ENCODE measurements at regions not wholly inside any gene's neighbourhood (a gene's known extent, or its start where the extent isn't known, plus 50 kb on each side); places are given as distances from the start of the nearest gene placed in this dataset.

- intact Hi-C loops (cut with DNase I) = no loop called here
- Histone ChIP-seq H3K27me3 (ENCODE audit: control insufficient read depth, insufficient read depth, low read length) (no peaks in the 10 kb centered on the region), H3K4me3 (ENCODE audit: low read length in 3 of 3) (no peak overlapping the region), H3K27ac (ENCODE audit: low read depth in 2 of 2, low read length in 2 of 2) (no peak overlapping the region), H3K9ac (ENCODE audit: low read length in 3 of 3) (no peak overlapping the region), H3K9me3 (ENCODE audit: control insufficient read depth in 2 of 3, insufficient read depth in 1 of 3, low read length in 3 of 3) (no peaks in the 10 kb centered on the region), H3K36me3 (ENCODE audit: control insufficient read depth in 2 of 3, insufficient read depth in 3 of 3, low read length in 3 of 3) (no peaks in the 10 kb centered on the region), H3K4me1 (ENCODE audit: control insufficient read depth in 2 of 3, insufficient read depth in 2 of 3, low read depth in 1 of 3, low read length in 3 of 3) (peaks cover 0 to 5% (median 0%) of the 10 kb centered on the region in 3 donors)
- TF ChIP-seq CTCF (IDR thresholded peaks at IDR 0.05; ENCODE audit: borderline replicate concordance, extremely low read depth, insufficient read depth) = no peak
- FAIRE-seq (no peak), DNase-seq (no peak)
Measured at GRCh38 chr6:44650947-44651346, 263.4 kb downstream of the CDC5L start.

GRCh38 chr6:44651604-44652003 lies 264.1 kb downstream of the CDC5L start:
- no peaks in the 10 kb centered on the region for H3K36me3 ChIP-seq (ENCODE audit: control insufficient read depth in 2 of 3, insufficient read depth in 3 of 3, low read length in 3 of 3)
- TF ChIP-seq CTCF (IDR thresholded peaks at IDR 0.05; ENCODE audit: borderline replicate concordance, extremely low read depth, insufficient read depth) = no peak
- no peak for DNase-seq
- H3K9me3 ChIP-seq (ENCODE audit: control insufficient read depth in 2 of 3, insufficient read depth in 1 of 3, low read length in 3 of 3) = no peaks in the 10 kb centered on the region
- FAIRE-seq = no peak
- H3K27me3 ChIP-seq (ENCODE audit: control insufficient read depth, insufficient read depth, low read length) = no peaks in the 10 kb centered on the region
- H3K4me1 ChIP-seq (ENCODE audit: control insufficient read depth in 2 of 3, insufficient read depth in 2 of 3, low read depth in 1 of 3, low read length in 3 of 3) = peaks cover 0 to 5% (median 0%) of the 10 kb centered on the region in 3 donors
- H3K4me3 ChIP-seq (ENCODE audit: low read length in 3 of 3) = no peak overlapping the region
- H3K9ac ChIP-seq (ENCODE audit: low read length in 3 of 3) = no peak overlapping the region
- no peak overlapping the region for H3K27ac ChIP-seq (ENCODE audit: low read depth in 2 of 2, low read length in 2 of 2)
- intact Hi-C loops (cut with DNase I) = no loop called here

- H3K9ac ChIP-seq (ENCODE audit: low read length in 3 of 3) = no peak overlapping the region
- no peak for TF ChIP-seq CTCF (IDR thresholded peaks at IDR 0.05; ENCODE audit: borderline replicate concordance, extremely low read depth, insufficient read depth)
- H3K4me1 ChIP-seq (ENCODE audit: control insufficient read depth in 2 of 3, insufficient read depth in 2 of 3, low read depth in 1 of 3, low read length in 3 of 3) = peaks cover 0 to 5% (median 0%) of the 10 kb centered on the region in 3 donors
- DNase-seq (no peak), FAIRE-seq (no peak)
- no peaks in the 10 kb centered on the region for H3K27me3 ChIP-seq (ENCODE audit: control insufficient read depth, insufficient read depth, low read length)
- H3K36me3 ChIP-seq (ENCODE audit: control insufficient read depth in 2 of 3, insufficient read depth in 3 of 3, low read length in 3 of 3) = no peaks in the 10 kb centered on the region
- no peaks in the 10 kb centered on the region for H3K9me3 ChIP-seq (ENCODE audit: control insufficient read depth in 2 of 3, insufficient read depth in 1 of 3, low read length in 3 of 3)
- intact Hi-C loops (cut with DNase I) = no loop called here
- H3K27ac ChIP-seq (ENCODE audit: low read depth in 2 of 2, low read length in 2 of 2) = no peak overlapping the region
- no peak overlapping the region for H3K4me3 ChIP-seq (ENCODE audit: low read length in 3 of 3)
Measured at GRCh38 chr6:44652547-44652946, 265.0 kb downstream of the CDC5L start.

- intact Hi-C loops (cut with DNase I) = no loop called here
- no peak for FAIRE-seq
- Histone ChIP-seq H3K27ac (ENCODE audit: low read depth in 2 of 2, low read length in 2 of 2) (no peak overlapping the region), H3K36me3 (ENCODE audit: control insufficient read depth in 2 of 3, insufficient read depth in 3 of 3, low read length in 3 of 3) (no peaks in the 10 kb centered on the region), H3K27me3 (ENCODE audit: control insufficient read depth, insufficient read depth, low read length) (no peaks in the 10 kb centered on the region), H3K9me3 (ENCODE audit: control insufficient read depth in 2 of 3, insufficient read depth in 1 of 3, low read length in 3 of 3) (no peaks in the 10 kb centered on the region), H3K9ac (ENCODE audit: low read length in 3 of 3) (no peak overlapping the region), H3K4me3 (ENCODE audit: low read length in 3 of 3) (no peak overlapping the region), H3K4me1 (ENCODE audit: control insufficient read depth in 2 of 3, insufficient read depth in 2 of 3, low read depth in 1 of 3, low read length in 3 of 3) (peaks cover 0 to 5% (median 0%) of the 10 kb centered on the region in 3 donors)
- TF ChIP-seq CTCF (IDR thresholded peaks at IDR 0.05; ENCODE audit: borderline replicate concordance, extremely low read depth, insufficient read depth) = no peak
- DNase-seq = no peak
Measured at GRCh38 chr6:44653091-44653490, 265.6 kb downstream of the CDC5L start.

Measured in kidney (tissue), 13 donors.